GM21526 (cell line): ENCODE measurements at regions not wholly inside any gene's neighbourhood (a gene's known extent, or its start where the extent isn't known, plus 50 kb on each side); places are given as distances from the start of the nearest gene placed in this dataset.

Source experiments
- ATAC-seq: cut with Tn5 transposase; IDR thresholded peaks from one replicate; pipeline ENCODE4 v1.9.1; 2021; ENCODE audit warnings: moderate library complexity; ENCODE audit not compliant: unreplicated experiment, low FRiP score

DNA sequence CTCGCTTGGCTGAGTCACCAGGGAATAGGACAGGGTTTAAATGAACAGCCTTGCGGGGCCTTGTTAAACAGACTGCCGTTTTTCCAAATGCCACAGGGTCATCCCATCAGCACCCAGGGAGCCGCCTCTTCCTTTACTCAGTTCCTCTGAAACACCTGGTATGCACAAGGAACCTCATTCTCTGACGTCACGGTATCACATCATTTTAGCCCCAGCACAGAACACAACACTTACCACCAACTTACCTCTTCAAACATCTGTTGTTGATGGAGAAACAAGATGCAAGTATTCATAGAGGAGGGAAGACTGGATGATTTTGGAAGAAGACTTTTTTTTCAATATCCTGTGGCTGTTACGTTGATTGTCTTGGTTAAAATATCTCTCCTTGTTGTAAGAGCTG lies 535.3 kb upstream of the TMEM132C start:
- no peak for ATAC-seq

DNA sequence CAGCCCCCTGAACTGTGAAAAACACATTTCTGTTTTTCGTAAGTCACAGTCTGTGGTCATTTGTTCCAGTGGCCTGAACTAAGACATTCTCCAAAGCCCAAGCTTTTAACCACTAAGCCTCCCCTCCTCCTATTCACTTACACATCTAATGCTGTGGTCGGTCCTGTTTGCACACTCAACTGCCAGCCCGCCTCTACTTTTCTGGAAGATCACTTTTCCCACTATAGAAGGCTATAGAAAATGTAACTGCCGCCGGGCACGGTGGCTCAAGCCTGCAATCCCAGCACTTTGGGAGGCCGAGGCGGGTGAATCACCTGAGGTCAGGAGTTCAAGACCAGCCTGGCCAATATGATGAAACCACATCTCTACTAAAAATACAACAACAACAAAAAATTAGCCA lies 524.7 kb upstream of the TMEM132C start:
- no peak for ATAC-seq

DNA sequence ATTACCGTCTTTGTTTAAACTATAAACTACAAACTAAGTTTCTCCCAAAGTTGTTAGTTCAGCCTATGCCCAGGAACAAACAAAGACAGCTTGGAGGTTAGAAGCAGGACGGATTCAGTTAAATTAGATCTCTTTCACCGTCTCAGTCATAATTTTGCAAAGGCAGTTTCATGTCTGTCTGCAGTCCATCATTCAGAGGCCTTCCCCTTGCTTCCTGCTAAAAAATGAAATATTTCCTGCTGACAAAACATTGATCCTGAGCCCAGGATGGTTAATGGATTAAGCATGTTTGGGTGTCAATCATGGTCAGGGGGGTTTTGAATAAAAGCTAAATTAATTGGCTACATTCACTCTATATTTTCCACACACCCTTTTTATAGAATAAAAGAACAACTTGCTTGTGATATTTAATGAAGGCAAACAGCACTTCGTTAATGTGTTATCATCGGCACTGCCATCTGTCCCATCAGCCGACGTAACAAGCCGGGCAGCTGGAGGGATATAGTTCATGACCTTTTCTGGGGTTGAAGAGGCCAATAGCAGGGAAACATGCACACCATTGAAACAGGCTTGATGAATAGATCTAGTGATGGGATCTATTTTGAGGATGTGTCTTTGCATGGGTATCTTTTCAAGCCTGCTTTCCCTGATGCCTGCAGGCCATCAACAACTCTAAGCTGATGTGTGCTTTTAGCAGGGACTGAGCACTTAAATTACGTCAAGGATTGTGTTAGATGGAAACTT lies 521.3 kb upstream of the TMEM132C start:
- no peak for ATAC-seq

DNA sequence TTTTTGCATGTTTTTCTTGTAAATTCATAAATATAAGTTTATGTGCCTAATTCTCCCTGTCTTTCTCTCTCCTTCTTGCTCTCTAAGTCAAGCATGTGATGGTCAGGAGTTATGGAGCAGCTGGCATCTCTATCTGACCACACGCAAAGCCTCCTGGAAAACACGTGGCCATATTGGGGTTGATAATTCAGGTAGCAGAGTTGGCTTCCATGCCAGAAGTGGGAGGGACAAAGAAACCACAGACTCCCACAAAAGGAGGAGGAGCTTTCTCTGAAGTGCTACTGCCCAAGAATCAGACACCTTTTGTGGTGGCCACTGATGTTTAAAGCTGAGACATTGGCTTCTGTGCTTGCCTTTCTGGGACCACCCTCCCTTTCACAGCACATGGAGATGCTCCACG lies 517.6 kb upstream of the TMEM132C start:
- ATAC-seq = no peak

DNA sequence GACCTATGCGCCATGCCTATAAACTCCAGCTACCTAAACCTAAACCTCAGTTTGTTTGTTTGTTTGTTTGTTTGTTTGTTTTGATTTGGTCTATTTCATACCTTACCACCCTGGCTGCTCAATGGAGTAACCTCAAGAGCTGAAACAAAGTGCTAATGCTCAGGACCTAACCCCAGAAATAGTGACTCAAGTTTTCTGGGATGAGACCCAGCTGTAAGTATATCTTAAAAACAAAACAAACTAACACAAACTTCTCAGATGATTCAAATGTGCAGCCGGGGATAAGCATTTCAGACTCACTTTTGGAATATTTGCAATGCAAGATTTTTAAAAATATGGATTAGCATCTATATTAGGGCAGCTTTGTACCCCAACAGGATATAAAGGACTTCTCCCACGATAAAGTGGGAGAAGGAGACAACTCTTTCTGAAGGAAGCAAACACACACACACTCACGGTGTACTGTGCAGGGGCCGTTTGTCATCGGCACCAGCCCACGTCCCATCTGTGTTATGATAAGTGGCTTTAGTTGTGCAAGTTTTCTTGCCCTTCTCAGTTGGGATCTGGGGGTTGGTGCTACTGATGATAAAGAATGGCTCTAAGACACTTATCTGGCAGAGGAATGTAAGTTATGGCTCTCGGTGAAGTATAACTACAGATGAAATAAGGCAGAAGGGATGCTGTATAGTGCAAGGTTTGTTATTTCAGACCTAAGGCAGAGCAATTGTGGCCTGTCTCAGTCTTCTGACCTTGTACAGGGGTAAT lies 516.7 kb upstream of the TMEM132C start:
- ATAC-seq = no peak

DNA sequence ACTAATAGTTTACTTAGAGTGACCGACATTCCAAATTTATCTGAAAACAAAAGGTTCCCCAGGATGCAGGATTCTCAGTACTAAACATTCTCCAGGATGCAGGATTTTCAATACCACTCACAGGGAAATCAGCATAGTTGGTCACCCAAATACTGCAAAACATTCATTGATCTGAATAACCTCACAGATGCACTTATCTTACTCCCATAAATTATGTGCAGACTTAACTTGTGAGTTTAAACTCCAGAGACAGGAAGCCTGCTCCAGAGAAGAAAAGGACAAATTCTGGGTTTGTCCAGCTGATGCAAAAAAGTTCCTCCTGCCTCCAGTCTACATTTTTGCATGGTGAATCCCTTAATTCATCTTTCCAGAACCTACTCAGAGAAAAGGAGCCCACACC lies 514.2 kb upstream of the TMEM132C start:
- ATAC-seq = no peak

DNA sequence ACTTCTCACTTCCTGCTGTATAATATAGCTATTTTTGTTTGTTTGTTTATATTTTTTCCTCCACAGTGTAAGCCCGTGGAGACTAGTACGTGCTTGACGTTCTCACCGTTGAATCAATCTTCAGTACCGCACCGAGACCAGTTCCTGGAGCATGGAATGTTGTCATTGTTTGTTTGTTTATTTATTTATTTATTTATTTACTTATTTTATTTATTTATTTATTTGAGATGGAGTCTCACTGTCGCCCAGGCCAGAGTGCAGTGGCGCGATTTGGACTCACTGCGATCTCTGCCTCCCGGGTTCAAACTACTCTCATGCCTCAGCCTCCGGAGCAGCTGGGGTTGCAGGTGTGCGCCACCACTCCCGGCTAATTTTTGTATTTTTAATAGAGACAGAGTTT lies 506.6 kb upstream of the TMEM132C start:
- no peak for ATAC-seq

DNA sequence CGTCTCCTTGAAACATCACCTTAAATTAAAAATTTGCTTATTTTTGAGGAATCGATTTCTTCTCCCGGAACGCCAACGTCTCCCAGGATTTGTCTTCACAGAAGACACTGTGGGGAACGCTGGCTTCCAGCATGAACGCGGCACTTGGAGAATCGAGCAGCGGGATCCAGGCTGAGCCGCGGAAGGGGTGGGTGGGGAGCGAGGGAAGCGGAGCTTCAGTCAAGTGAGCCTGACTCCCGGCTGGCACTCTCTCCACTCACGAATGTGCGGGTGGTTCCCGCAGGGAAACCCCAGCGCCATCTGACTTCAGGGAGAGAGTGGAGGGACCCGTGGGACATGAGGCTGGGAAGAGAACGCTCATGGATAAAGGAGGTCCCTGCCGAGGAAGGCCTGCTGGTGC lies 506.0 kb upstream of the TMEM132C start:
- ATAC-seq = no peak

DNA sequence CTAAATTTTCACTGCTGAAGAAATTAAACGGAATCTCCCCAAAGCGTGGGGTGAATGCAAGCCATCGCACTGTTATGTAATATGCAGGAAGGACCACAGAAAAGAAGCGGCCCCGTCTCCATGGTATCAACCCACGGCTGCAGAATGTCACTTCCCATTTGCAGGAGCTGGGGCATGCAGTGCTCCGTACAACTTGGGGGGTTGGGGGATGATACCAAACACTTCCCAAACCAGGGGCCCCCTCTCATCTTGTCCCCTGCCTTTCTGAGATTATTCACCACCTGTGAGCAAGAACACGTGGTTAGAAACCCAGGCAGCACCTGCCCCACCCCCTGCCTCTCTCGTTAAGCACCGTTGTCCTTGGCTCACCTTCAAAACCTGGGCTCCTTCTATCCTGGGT lies 505.1 kb upstream of the TMEM132C start:
- ATAC-seq = no peak

DNA sequence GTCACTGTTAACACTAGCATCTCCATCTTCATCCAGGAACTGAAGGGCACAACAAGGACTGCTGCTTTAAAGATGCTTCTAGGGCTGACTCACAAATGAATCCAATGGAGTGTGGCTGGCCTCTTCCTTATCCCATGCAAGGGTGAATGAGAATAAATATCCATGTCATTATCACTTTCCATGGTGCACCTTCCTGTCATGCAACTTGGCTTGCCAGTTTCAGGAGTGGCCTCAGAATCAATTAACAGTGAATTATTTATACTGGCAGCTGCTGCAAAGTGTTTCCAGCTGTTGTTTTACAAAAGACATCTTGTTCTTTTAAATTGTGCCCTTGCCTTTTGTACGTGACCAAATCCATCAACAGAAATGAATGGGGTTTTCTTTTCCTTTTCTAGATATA lies 499.3 kb upstream of the TMEM132C start:
- ATAC-seq = no peak

DNA sequence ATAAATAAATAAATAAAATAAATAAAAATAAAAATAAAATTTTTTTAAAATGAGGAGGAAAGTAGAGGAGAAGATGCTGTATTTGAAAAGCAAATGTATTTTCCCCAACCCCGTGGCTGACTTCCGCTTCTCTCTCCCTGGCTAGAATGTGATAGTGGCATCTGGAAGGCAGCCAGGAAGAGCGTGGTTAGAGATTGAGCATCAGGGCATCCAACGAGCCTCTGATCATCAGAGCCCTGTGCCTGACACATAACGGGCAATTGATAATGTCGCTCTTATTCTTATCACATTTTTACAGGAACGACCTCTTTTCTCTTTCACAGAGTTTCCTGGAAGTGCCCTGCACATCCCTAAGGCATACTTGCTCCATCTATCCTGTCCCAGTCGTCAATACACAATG lies 496.9 kb upstream of the TMEM132C start:
- no peak for ATAC-seq

DNA sequence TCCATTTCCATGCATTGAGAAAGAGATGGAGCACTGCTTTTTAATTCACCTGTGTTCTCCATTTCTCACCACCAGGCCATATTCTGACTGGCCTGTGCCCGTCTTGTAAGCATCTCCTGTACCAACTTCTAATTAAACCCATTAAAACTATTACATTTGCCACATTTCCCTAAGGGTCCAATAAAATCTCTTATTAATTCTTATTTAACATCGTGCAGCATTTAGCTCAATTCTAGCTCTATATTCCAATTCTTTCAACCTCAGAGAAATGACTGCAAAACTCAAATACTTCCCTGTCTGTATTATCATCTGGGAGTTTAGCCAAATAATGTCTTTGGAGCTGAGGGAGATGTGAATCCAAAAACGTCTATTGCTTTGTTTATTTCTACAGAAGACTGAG lies 495.4 kb upstream of the TMEM132C start:
- no peak for ATAC-seq

DNA sequence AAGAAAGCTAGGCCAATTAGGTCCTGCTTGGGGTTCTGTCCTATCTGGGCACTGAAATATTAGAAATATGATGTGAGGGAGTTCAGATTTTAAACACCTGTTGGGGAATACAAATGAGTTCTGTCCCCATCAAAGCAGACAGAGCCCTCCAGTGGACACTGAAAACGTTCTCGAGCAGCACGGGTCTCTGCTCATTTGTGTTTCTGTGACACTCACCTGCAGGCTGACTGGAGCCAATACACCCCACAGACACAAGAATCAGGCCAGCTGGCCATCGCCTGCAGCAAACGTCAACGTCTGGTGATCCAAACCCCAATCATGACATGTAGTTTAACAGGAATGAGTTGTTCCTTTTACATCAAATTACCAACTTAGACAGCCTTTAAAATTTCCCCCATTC lies 493.4 kb upstream of the TMEM132C start:
- no peak for ATAC-seq

DNA sequence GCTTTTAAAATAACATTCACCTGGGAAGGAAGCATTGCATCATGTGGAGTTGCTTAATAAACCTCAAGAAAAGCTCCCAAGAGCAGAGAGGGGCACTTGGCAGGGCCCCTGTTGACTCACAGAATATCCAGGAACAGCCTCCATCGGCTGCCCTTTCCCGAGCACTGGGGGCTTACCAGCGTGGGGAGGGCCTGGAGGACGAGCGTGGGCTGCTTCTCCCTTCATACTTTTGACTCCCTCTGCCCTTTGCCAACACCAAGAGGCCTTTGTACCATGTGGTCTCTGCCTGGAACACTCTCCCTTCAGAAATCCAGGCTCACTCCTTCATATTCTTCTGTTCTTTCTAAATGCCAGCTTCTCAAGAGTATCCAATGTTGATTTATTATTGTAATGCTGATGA lies 492.1 kb upstream of the TMEM132C start:
- no peak for ATAC-seq

DNA sequence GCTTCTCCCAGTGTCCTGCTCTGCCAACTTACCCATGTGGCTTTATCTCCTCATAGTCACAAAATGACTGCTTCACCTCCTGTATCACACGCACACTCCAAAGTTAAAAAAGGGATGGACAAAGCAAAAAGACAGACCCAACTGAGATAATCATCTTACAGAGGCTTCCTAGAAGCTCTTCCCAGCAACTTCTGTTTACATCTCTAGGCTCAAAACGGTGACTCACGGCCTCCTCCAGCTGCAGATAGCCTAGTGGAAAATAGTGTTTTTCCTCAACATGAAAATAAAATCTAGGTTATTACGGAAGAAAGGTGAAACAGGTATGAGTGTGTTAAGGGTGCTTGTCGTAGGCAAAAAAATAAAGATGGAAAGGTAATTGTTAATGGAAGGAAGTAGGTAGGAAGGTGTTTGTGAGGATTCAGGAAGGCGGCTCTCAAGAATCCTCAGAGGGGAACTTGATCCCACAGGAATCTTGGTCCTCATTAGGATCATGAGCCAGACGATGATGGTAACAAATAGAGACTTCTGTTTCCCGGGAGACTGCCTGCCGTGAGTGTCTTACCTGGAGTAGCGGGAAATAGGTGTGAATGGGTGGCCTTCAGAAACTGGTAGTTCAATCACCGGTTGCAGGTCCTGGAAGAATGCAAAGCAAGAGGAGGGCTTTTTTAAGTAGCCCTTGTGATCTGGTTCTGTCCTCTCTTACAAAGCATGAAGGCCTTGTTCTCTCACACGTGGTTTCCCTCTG lies 487.5 kb upstream of the TMEM132C start:
- no peak for ATAC-seq

DNA sequence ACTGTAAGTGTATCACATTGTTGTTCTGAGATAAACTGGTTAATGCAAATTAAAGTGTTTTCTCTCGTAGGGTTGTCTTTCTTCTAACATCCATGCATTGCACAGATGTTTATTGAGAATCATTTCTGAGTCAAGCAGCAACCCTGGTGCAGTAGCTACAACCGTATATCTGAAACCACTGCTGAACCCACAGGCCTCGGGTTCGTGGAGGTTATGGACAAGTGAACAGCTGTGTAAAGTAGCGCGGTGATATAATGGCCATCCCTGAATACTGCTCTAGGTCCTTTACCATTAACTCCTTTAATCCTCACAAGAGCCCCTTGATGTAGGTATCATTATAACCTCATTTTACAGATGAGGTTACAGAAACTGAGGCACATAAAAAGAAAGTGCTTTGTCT lies 486.1 kb upstream of the TMEM132C start:
- no peak for ATAC-seq

DNA sequence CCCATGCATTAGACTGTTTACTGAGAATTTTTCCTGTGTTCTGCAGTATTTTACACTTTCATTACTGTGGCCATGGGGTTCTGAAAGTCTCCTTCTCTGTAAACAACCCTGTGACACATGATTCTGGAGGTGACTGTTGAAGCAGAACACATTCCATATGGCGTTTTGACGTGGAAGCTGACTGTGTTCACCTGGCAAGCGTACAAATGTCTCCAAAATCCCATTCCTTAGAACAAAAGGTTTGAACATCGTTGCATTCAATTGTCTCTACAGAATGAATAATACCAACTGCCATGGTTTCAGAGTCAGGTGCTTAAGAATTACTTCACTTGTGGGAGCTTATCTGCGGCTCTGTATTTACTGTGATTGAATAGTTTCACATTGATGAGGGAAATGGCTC lies 485.6 kb upstream of the TMEM132C start:
- ATAC-seq = no peak

DNA sequence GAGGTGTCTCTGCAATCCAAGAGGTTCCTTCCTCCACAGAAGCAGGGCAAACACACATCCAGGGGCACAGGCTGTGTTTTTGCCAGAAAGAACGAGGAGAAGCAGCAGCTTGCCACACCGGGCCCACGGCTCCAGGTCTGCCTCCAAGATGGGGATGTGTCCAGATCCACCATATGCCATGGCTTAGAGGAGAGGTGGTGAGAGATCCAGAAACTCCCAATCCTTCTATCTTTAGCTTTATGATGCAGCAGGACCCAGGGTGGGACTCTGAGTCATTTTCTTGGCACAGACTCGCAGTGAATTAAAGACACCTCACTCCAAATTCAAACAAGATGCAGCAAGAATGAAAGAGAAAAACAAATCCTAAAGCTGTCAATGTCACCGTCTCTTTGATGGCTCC lies 481.4 kb upstream of the TMEM132C start:
- no peak for ATAC-seq

DNA sequence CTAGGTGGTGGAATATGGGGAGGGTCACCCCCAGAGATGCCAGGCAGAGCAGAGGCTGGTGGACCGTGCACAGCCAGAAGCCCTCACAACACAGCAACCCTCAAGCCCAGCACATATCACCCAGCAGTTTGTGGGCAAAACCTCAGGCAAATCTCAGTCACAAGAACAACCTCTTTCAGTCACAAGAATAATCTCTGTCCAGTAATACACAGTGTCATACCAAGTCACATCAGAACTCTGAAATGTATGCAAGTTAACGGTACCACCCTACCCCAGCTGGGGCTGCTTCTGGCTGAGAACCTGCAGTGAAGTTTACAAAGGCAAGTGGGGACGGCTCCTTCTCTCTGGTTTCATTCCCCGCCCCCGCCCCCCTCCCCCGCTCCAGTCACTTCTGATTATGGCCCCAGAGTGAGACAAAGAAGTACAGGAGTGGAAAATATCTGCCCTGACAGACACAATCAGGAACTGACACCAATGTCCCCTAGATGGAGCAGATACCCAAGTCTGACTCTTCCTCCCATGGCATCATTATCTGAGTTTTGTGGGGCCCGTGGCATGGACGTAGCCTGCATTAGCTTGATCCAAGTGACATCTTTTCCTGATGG lies 480.9 kb upstream of the TMEM132C start:
- no peak for ATAC-seq

DNA sequence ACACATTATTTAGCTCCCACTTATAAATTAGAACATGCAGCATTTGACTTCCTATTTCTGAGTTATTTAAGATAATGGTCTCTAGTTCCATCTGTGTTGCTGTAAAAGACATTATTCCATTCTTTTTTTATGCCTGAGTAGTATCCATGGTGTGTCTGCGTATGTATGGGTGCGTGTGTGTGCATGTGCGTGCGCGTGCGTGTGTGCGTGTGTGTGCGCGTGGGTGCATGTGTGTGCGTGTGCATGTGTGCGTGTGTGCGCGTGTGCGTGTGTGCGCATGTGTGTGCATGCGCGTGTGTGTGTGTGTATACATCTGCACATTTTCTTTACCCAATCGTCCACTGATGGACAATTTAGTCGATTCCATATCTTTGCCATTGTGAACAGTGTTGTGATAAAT lies 479.4 kb upstream of the TMEM132C start:
- no peak for ATAC-seq

DNA sequence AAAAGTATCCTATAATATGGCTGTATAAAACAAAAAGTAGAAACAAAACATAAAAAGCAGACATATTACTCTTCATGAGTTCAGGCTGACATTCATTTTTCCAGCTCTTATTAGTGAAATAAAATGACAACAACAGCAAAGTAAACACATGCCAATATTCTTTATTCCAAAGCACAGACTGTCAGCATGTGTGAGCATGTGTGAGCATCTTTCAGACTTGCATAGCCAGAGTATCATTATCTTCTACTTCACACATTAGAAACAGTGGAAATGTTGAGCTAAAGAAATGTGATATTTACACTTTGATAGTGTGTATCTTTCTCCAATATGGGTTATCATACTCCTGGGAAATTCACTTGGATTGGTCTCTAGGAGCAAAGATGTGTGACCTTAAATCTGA lies 476.6 kb upstream of the TMEM132C start:
- no peak for ATAC-seq
